Activated naive CD8-positive, alpha-beta T cell treated with anti-CD3 and anti-CD28 coated beads, Interleukin-2, amount 10 ng/mL, durations not matched to agents 7 days and 5 days (primary cell): ENCODE measurements at regions not wholly inside any gene's neighbourhood (a gene's known extent, or its start where the extent isn't known, plus 50 kb on each side); places are given as distances from the start of the nearest gene placed in this dataset.

Experiments used
- ATAC-seq: fragments of 150-1000 bp; cut with Tn5 transposase; one replicate; pipeline ENCODE4 v1.10.0; 2021; ENCODE audit warnings: low read depth, moderate library complexity
- POLR2A ChIA-PET: fragments of 350-600 bp; sonication (Branson Sonifier 250); formaldehyde crosslinking; loops from one replicate; lab custom pipeline; 2021; ENCODE audit warnings: antibody characterized with exemption; lab: Charles Lee
- DNase-seq: peaks from one replicate; pipeline ENCODE4 v3.0.0; 2021
- H3K27ac Mint-ChIP-seq: one replicate; pipeline ENCODE4 v1.8.0; 2022; ENCODE audit warnings: mild to moderate bottlenecking, mixed read lengths
- H3K27me3 Mint-ChIP-seq: one replicate; pipeline ENCODE4 v1.8.0; 2022; ENCODE audit warnings: mild to moderate bottlenecking, moderate library complexity, mixed read lengths
- H3K36me3 Mint-ChIP-seq: one replicate; pipeline ENCODE4 v1.8.0; 2021; ENCODE audit warnings: mild to moderate bottlenecking, mixed read lengths
- H3K4me1 Mint-ChIP-seq: one replicate; pipeline ENCODE4 v1.8.0; 2021; ENCODE audit warnings: mixed read lengths
- H3K4me3 Mint-ChIP-seq: one replicate; pipeline ENCODE4 v1.8.0; 2022; ENCODE audit warnings: mild to moderate bottlenecking, moderate library complexity, mixed read lengths
- H3K9me3 Mint-ChIP-seq: one replicate; pipeline ENCODE4 v1.8.0; 2021; ENCODE audit warnings: mixed read lengths

GRCh38 chr1:68938051-68938666 lies 441.3 kb upstream of the DEPDC1 start:
- POLR2A ChIA-PET, result no interaction called here
- H3K36me3 Mint-ChIP-seq, result no peaks in the 10 kb centered on the region
- peaks cover 3% of the 10 kb centered on the region for H3K9me3 Mint-ChIP-seq
- no peaks in the 10 kb centered on the region for H3K27me3 Mint-ChIP-seq
- no peak for ATAC-seq
- H3K4me3 Mint-ChIP-seq, result no peak overlapping the region
- no peak overlapping the region for H3K27ac Mint-ChIP-seq
- no peak for DNase-seq
- no peaks in the 10 kb centered on the region for H3K4me1 Mint-ChIP-seq

DNA sequence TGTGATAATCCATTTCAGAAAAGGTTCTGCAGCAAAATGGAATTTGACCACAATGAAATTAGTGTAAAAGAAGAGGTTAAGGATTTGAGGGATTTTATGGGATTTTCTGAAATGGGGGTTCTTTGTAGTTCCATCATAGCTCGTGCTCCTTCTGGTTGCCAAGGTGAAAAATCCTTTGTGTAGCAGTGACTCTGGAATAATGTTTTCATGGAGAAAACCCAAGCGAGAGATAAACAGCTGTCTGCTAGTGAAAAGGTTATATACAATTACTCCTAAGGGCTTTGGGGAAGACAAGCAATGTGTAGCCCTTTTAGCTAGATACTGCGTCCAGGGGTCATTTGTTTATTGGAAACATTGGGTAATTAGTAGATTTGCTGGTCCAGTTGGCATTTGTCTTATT lies 453.2 kb upstream of the DEPDC1 start:
- H3K4me3 Mint-ChIP-seq, result no peak overlapping the region
- no peak for ATAC-seq
- H3K27me3 Mint-ChIP-seq, result no peaks in the 10 kb centered on the region
- H3K9me3 Mint-ChIP-seq, result peaks cover 3% of the 10 kb centered on the region
- POLR2A ChIA-PET, result no interaction called here
- no peaks in the 10 kb centered on the region for H3K36me3 Mint-ChIP-seq
- no peaks in the 10 kb centered on the region for H3K4me1 Mint-ChIP-seq
- H3K27ac Mint-ChIP-seq, result no peak overlapping the region
- no peak for DNase-seq

DNA sequence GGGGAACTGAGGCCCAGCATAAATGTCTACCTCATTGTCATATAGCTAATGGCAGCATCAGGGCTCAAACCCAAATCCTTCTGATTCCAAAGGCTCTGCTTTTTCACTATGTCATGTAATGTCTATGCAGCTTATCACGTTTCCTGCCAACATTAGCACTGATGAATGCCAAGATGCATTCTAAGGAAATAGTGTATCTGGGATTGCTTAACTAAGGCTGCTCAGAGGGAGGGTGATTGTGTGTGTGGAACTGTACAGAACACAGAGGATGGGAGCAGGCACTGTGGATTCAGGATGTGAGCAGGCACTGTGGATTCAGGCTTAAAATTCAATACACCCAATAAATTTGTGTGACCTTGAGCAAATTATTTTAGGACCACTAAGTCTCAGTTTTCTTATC lies 456.4 kb upstream of the DEPDC1 start:
- H3K4me1 Mint-ChIP-seq, result no peaks in the 10 kb centered on the region
- no peaks in the 10 kb centered on the region for H3K36me3 Mint-ChIP-seq
- POLR2A ChIA-PET, result no interaction called here
- no peak for DNase-seq
- no peak for ATAC-seq
- H3K27me3 Mint-ChIP-seq, result no peaks in the 10 kb centered on the region
- H3K27ac Mint-ChIP-seq, result no peak overlapping the region
- H3K4me3 Mint-ChIP-seq, result no peak overlapping the region
- H3K9me3 Mint-ChIP-seq, result peaks cover 3% of the 10 kb centered on the region

DNA sequence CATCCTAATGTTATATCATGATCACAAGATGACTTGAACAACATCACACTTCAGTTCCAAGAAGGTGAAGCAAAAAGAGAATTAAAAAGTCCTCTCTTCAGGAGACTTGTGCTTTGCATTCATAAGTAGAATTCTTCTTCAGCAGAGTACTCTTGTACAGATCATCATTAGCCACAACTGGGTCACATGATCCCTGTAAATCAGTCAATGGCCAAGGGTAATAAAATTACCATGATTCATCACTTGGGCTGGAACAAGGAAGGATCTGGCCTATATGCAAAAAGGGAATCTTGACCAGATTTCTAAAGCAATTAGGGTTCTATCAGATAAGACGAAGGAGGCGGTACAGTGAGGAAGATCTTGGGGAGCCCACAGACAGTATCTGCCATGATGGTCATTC lies 458.0 kb upstream of the DEPDC1 start:
- Mint-ChIP-seq H3K4me1 (no peaks in the 10 kb centered on the region), H3K27me3 (no peaks in the 10 kb centered on the region), H3K36me3 (no peaks in the 10 kb centered on the region), H3K9me3 (peaks cover 3% of the 10 kb centered on the region), H3K4me3 (no peak overlapping the region), H3K27ac (no peak overlapping the region)
- ATAC-seq, result no peak
- POLR2A ChIA-PET, result no interaction called here
- no peak for DNase-seq

DNA sequence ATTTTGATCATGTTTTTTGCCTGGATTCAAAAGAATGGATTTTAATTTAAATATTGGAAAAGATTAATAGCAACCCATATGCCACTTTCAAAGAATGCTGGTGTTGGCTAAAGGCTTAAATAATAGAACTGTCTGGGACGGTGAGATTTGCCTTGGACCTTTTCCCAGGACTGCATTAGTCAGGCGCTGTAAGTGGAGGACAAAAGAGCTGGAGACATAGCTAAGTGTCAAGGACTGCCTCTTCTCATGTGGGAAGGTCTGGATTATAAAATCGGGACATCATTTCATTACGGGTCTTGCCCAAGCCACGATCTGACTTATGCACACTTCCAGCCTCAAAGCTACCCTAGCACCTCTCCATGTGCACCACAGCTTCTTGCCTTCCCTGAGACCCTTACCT lies 458.5 kb upstream of the DEPDC1 start:
- H3K4me1 Mint-ChIP-seq, result no peaks in the 10 kb centered on the region
- POLR2A ChIA-PET, result no interaction called here
- H3K27me3 Mint-ChIP-seq, result no peaks in the 10 kb centered on the region
- no peak for DNase-seq
- no peak for ATAC-seq
- no peak overlapping the region for H3K27ac Mint-ChIP-seq
- peaks cover 3% of the 10 kb centered on the region for H3K9me3 Mint-ChIP-seq
- H3K4me3 Mint-ChIP-seq, result no peak overlapping the region
- no peaks in the 10 kb centered on the region for H3K36me3 Mint-ChIP-seq

DNA sequence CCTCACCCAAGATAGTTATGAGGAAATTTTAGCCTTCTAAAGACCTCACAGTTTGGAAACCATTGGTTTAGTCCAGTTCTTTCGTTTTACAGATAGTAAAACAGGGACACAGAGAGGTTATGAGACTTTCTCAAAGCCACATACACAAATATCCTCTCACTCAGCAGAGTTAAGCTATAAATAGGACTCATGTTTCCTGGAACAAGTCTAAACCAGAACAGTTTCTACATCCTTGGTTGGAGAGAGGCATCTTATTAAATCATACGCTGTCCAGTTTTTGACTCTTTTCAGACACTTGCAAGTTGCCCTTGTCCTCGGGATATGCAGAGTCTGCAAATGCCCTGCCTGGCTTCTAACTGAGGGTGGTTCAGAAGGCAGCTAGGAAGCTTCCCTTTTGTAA lies 462.1 kb upstream of the DEPDC1 start:
- DNase-seq (no peak), ATAC-seq (no peak)
- Mint-ChIP-seq H3K27me3 (no peaks in the 10 kb centered on the region), H3K4me3 (no peak overlapping the region), H3K4me1 (no peaks in the 10 kb centered on the region), H3K9me3 (no peaks in the 10 kb centered on the region), H3K36me3 (no peaks in the 10 kb centered on the region), H3K27ac (no peak overlapping the region)
- POLR2A ChIA-PET, result no interaction called here

DNA sequence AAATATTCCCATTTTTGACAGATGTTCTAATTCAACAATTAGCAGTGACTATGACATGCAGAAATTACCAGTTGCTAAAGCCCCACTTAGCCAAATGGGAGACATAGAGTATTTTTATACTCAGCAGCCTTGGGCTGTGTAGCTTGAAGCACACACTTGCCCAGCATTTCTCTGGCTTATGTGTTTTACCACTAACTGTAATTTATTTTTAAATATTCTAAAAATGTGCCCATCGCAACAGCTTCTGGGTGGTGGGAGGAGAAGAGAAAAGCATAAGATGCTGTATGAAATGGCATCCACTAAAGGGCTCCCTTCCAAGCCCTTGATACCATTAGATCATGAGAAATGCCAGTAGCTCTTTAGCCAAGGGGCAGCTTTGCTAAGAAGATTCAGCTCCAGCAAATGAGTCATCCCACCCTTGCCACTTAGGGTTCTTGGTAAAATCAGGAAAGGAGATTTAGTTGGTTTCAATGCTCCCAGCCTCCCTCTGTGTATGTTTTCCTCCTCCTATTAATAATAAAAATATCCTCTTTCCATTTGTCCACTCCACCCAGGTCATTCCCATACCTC lies 462.7 kb upstream of the DEPDC1 start:
- no peaks in the 10 kb centered on the region for H3K36me3 Mint-ChIP-seq
- POLR2A ChIA-PET, result no interaction called here
- H3K4me1 Mint-ChIP-seq, result no peaks in the 10 kb centered on the region
- ATAC-seq, result no peak
- no peak for DNase-seq
- H3K27ac Mint-ChIP-seq, result no peak overlapping the region
- no peak overlapping the region for H3K4me3 Mint-ChIP-seq
- H3K27me3 Mint-ChIP-seq, result no peaks in the 10 kb centered on the region
- H3K9me3 Mint-ChIP-seq, result no peaks in the 10 kb centered on the region

GRCh38 chr1:68961143-68961542 lies 464.3 kb upstream of the DEPDC1 start:
- Mint-ChIP-seq H3K27me3 (no peaks in the 10 kb centered on the region), H3K9me3 (no peaks in the 10 kb centered on the region), H3K4me3 (no peak overlapping the region), H3K4me1 (no peaks in the 10 kb centered on the region), H3K36me3 (no peaks in the 10 kb centered on the region), H3K27ac (no peak overlapping the region)
- POLR2A ChIA-PET, result no interaction called here
- no peak for DNase-seq
- ATAC-seq, result no peak

DNA sequence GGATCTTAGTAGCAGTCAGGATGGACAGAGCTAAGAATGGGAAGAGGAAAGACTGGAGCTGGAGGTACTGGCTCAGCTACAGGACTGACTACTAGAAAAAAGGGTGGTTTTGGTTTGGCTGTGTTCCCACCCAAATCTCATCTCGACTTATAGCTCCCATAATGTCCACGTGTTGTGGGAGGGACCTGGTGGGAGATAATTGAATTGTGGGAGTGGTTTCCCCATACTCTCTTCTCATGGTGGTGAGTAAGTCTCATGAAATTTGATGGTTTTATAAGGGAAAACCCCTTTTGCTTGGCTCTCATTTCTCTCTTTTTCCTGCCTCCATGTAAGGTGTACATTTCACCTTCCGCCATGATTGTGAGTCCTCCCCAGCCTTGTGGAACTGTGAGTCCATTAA lies 466.5 kb upstream of the DEPDC1 start:
- Mint-ChIP-seq H3K4me3 (no peak overlapping the region), H3K27me3 (no peaks in the 10 kb centered on the region), H3K27ac (no peak overlapping the region), H3K36me3 (no peaks in the 10 kb centered on the region), H3K4me1 (no peaks in the 10 kb centered on the region), H3K9me3 (no peaks in the 10 kb centered on the region)
- ATAC-seq, result no peak
- POLR2A ChIA-PET, result no interaction called here
- no peak for DNase-seq

GRCh38 chr1:68969441-68969840 lies 472.6 kb upstream of the DEPDC1 start:
- no peak overlapping the region for H3K4me3 Mint-ChIP-seq
- POLR2A ChIA-PET, result no interaction called here
- H3K36me3 Mint-ChIP-seq, result no peaks in the 10 kb centered on the region
- H3K9me3 Mint-ChIP-seq, result no peaks in the 10 kb centered on the region
- no peak overlapping the region for H3K27ac Mint-ChIP-seq
- DNase-seq (no peak), ATAC-seq (no peak)
- H3K27me3 Mint-ChIP-seq, result no peaks in the 10 kb centered on the region
- H3K4me1 Mint-ChIP-seq, result no peaks in the 10 kb centered on the region

DNA sequence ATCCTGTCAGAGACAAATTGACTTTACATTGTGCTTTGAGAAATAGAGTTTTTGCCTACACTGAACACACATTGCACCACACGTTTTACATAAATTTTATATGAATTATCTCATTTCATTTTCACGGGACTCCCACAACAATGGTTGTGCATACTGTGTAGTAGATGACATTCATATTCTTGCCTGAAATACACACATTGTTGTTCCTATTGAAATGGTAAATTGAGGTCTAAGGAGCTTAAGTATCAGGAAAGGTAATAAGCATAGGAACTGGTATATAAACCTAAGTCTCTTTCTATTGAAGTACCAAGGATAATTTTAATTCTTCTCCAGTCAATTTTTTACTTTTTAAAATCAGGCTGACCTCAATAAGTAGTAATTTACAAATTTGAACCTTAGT lies 473.7 kb upstream of the DEPDC1 start:
- Mint-ChIP-seq H3K27ac (no peak overlapping the region), H3K36me3 (no peaks in the 10 kb centered on the region), H3K27me3 (no peaks in the 10 kb centered on the region), H3K4me3 (no peak overlapping the region), H3K9me3 (no peaks in the 10 kb centered on the region), H3K4me1 (no peaks in the 10 kb centered on the region)
- POLR2A ChIA-PET, result no interaction called here
- ATAC-seq, result no peak
- no peak for DNase-seq

- no peak overlapping the region for H3K27ac Mint-ChIP-seq
- no peaks in the 10 kb centered on the region for H3K27me3 Mint-ChIP-seq
- POLR2A ChIA-PET, result no interaction called here
- ATAC-seq (no peak), DNase-seq (no peak)
- H3K36me3 Mint-ChIP-seq, result no peaks in the 10 kb centered on the region
- no peaks in the 10 kb centered on the region for H3K4me1 Mint-ChIP-seq
- no peaks in the 10 kb centered on the region for H3K9me3 Mint-ChIP-seq
- H3K4me3 Mint-ChIP-seq, result no peak overlapping the region
Measured at GRCh38 chr1:68973459-68974244, 476.8 kb upstream of the DEPDC1 start.

DNA sequence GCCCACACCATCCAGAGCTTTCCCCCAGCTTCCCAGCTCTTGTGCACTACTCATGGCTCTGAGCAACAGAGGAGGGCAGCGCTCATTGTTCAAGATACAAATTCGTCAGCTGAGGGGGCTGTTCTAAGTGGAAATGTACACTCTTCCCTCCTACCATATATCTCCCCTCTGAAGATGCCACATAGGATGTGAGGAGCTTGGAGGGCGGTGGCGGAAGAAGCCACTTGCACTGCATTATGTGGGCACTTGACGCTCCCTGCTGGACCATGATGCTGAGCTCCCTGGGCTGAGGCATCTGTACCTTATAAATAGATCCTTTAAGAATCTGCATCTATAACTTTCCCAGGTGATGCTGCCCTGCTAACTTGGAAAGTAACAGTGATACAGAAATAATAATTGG lies 477.6 kb upstream of the DEPDC1 start:
- Mint-ChIP-seq H3K27ac (no peak overlapping the region), H3K27me3 (no peaks in the 10 kb centered on the region), H3K4me1 (no peaks in the 10 kb centered on the region), H3K36me3 (no peaks in the 10 kb centered on the region), H3K9me3 (no peaks in the 10 kb centered on the region), H3K4me3 (no peak overlapping the region)
- POLR2A ChIA-PET, result no interaction called here
- DNase-seq, result no peak
- ATAC-seq, result no peak

- no peaks in the 10 kb centered on the region for H3K4me1 Mint-ChIP-seq
- no peak overlapping the region for H3K4me3 Mint-ChIP-seq
- H3K9me3 Mint-ChIP-seq, result peaks cover under 1% of the 10 kb centered on the region
- H3K27ac Mint-ChIP-seq, result no peak overlapping the region
- POLR2A ChIA-PET, result no interaction called here
- no peaks in the 10 kb centered on the region for H3K27me3 Mint-ChIP-seq
- H3K36me3 Mint-ChIP-seq, result no peaks in the 10 kb centered on the region
- ATAC-seq, result no peak
- DNase-seq, result no peak
Measured at GRCh38 chr1:68975212-68975933, 478.5 kb upstream of the DEPDC1 start.
